Thymus (tissue), 11 donors: ENCODE measurements at regions not wholly inside any gene's neighbourhood (a gene's known extent, or its start where the extent isn't known, plus 50 kb on each side); places are given as distances from the start of the nearest gene placed in this dataset.
"Not testable (repeated sequence)": the region's sequence is repeated elsewhere in the genome, so short reads cannot be mapped to it uniquely, and the experiment has no call there.

Experiments used
- DNase-seq, 9 donors: peaks; one replicate each; pipeline ENCODE4 v3.0.0-alpha.2; 2013; ENCODE audit warnings: low spot score in 9 of 9, low read depth in 6 of 9, missing footprints in 1 of 9
- H3K27ac ChIP-seq, 2 donors: one replicate each; pipeline ENCODE4 v1.5.1; 2013; ENCODE audit warnings: control low read depth in 1 of 2, low read depth in 1 of 2, low read length in 1 of 2, mild to moderate bottlenecking in 1 of 2, moderate library complexity in 1 of 2
- H3K27me3 ChIP-seq, 2 donors: one replicate each; pipeline ENCODE4 v1.5.1; 2013; ENCODE audit warnings: low read length in 1 of 2; ENCODE audit not compliant: control insufficient read depth in 2 of 2, insufficient read depth in 1 of 2
- H3K36me3 ChIP-seq, 2 donors: one replicate each; pipeline ENCODE4 v1.5.1; 2013; ENCODE audit warnings: low read length in 1 of 2, mild to moderate bottlenecking in 1 of 2, moderate library complexity in 1 of 2; ENCODE audit not compliant: control insufficient read depth in 2 of 2, insufficient read depth in 2 of 2
- H3K4me1 ChIP-seq, 2 donors: one replicate each; pipeline ENCODE4 v1.5.1; 2013; ENCODE audit warnings: low read length in 2 of 2; ENCODE audit not compliant: control insufficient read depth in 2 of 2, insufficient read depth in 2 of 2
- H3K4me3 ChIP-seq, 2 donors: one replicate each; pipeline ENCODE4 v1.5.1; 2013; ENCODE audit warnings: low read length in 2 of 2, control low read depth in 1 of 2, mild to moderate bottlenecking in 1 of 2
- H3K9me3 ChIP-seq, 2 donors: one replicate each; pipeline ENCODE4 v1.5.1; 2013; ENCODE audit warnings: low read length in 1 of 2, mild to moderate bottlenecking in 1 of 2; ENCODE audit not compliant: control insufficient read depth in 2 of 2, insufficient read depth in 1 of 2
- WGBS: extraction: QIAGEN DNeasy Blood & Tissue Kit; methylation state at CpG from one replicate; pipeline ENCODE4 v1.1.7; 2013; 5-methylcytosine and 5-hydroxymethylcytosine counted together
- donor health status: healthy.

DNA sequence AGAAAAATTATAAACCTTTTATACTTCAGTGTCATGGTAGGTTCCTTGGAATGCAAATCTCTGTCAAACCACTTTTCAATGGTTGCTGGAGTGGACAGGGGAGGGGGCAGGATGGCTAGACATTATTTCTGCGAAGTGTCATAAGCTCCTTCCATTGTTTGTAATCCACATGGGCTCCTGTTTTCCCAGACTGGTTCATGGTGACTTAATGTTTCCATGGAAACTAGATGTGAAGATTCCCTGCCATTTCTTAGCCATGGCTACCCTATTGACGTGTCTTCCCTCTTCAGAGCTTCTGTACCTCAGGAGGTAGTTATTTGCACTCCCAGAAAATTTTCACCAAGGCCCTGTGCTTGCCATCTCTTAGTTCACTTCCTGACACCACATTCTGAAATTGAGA, 95.3 kb downstream of the UFM1 start:
- Histone ChIP-seq H3K27me3 (no peaks in the 10 kb centered on the region), H3K4me1 (no peaks in the 10 kb centered on the region), H3K9me3 (no peaks in the 10 kb centered on the region), H3K4me3 (no peak overlapping the region), H3K36me3 (no peaks in the 10 kb centered on the region), H3K27ac (no peak overlapping the region)
- no peak for DNase-seq
- WGBS: 90% methylated on average over 2 of the region's 2 CpGs

DNA sequence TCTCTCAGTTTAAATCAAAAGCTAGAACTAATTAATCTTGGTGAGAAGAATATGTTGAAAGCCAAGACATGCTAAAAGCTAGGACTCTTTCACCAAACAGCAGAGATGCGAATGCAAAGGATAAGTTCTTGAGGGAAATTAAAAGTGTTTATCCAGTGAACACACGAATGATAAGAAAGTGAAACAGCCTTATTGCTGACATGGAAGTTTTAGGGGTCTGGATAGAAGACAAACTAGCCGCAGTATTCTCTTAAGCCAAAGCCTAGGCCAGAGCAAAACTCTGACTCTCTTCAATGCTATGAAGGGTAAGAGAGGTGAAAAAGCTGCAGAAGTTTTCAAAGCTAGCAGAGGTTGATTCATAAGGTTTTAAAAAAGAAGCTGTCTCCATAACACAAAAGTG, 103.0 kb downstream of the UFM1 start:
- no peaks in the 10 kb centered on the region for H3K27me3 ChIP-seq
- WGBS: 95% methylated on average over 3 of the region's 3 CpGs
- H3K9me3 ChIP-seq: no peaks in the 10 kb centered on the region
- no peaks in the 10 kb centered on the region for H3K36me3 ChIP-seq
- no peak overlapping the region for H3K27ac ChIP-seq
- DNase-seq: no peak
- no peak overlapping the region for H3K4me3 ChIP-seq
- H3K4me1 ChIP-seq: no peaks in the 10 kb centered on the region

DNA sequence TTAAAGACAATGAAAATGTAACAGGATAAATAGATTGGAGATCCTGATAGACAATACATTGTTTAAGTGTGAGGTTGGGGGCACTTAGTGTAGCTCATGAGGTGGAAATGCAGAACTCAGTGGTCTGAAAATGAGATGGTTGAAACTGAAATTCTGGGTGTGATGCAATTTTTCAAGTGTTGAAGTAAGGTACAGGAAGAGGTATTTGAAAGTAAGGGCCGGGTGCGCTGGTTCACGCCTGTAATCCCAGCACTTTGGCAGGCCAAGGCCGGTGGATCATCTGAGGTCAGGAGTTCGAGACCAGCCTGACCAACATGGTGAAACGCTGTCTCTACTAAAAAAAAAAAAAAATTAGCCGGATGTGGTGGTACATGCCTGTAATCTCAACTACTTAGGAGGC, 113.0 kb downstream of the UFM1 start:
- H3K36me3 ChIP-seq: no peaks in the 10 kb centered on the region
- WGBS: 92% methylated on average over 7 of the region's 7 CpGs
- H3K4me3 ChIP-seq: no peak overlapping the region

DNA sequence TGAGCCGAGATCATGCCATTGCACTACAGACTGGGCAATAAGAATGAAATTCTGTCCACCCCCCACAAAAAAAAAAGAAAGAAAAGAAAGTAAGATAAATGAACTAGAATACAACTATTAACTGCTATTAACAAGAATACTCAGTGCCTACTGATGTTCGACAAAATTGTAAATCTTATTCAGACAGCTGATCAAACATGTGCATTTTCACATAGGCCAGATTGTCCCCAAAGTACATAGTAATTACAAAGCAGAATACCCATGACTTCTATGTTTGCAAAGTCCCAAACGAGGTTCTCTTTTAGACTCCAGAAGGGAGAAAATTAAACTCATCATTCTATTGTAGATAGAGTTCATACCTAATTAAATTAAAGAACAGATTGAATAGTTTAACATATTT, 113.4 kb downstream of the UFM1 start:
- Histone ChIP-seq H3K36me3 (no peaks in the 10 kb centered on the region), H3K27me3 (no peaks in the 10 kb centered on the region), H3K9me3 (no peaks in the 10 kb centered on the region), H3K4me1 (no peaks in the 10 kb centered on the region), H3K27ac (no peak overlapping the region), H3K4me3 (no peak overlapping the region)
- DNase-seq: no peak
- WGBS: 91% methylated on average over 3 of the region's 3 CpGs

More for the DNA sequence above, 113.0 kb downstream of the UFM1 start:
- Histone ChIP-seq H3K4me1 (no peaks in the 10 kb centered on the region), H3K27ac (no peak overlapping the region), H3K9me3 (no peaks in the 10 kb centered on the region), H3K27me3 (no peaks in the 10 kb centered on the region)
- DNase-seq: no peak

DNA sequence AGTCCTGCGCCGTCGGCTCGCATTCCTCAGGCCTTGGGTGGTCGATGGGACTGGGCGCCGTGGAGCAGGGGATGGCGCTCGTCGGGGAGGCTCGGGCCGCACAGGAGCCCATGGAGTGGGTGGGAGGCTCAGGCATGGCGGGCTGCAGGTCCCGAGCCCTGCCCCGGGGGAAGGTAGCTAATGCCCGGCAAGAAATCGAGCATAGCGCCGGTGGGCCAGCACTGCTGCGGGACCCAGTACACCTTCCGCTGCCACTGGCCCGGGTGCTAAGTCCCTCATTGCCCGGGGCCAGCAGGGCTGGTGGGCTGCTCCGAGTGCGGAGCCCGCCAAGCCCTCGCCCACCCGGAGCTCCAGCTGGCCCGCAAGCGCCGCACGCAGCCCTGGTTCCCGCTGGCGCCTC, 122.8 kb downstream of the UFM1 start:
- H3K4me3 ChIP-seq, H3K36me3 ChIP-seq, DNase-seq, H3K27ac ChIP-seq, H3K4me1 ChIP-seq, H3K9me3 ChIP-seq, H3K27me3 ChIP-seq: not testable (repeated sequence)
- WGBS: 93% methylated on average over 32 of the region's 34 CpGs

DNA sequence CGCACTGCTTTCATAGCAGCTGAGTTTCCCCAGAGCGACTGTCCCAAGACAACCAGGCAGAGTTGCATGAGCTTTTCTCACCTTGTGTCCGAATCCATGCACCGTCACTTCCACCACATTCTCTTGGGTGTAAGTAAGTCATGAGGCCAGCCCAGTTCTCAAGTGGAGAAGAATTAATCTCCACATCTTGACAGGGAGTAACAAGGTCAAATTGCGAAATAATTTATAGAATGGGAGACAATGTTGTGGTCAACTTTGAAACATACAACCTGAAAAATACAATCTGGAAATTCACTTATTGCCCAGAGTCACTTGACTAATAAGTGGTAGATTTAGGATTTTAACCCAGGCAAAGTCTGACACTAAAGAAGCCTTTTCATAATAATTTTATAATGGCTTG, 123.7 kb downstream of the UFM1 start:
- WGBS: 94% methylated on average over 5 of the region's 5 CpGs
- H3K4me1 ChIP-seq: no peaks in the 10 kb centered on the region

DNA sequence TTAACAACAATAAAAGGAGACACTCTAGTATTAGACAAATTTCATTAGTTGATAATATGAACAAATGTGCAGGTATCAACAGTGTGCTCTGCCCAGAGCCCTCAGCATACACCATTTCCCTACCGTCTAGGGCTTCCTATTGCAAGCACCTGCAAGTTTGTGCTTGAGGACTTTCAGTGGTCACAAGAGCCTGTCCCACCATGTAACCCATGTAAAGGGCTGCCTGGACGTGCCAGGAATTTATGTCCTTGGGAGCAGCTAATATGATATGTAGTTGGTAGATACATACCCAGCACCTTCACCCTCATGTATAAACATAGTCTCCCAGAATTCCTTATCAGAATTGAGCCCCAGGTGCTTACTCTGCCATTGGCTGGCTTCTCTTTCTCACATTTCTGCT, 128.0 kb downstream of the UFM1 start:
- 90% methylated on average over 2 of the region's 2 CpGs for WGBS

More for the DNA sequence above, 123.7 kb downstream of the UFM1 start:
- no peaks in the 10 kb centered on the region for H3K36me3 ChIP-seq
- H3K4me3 ChIP-seq: no peak overlapping the region
- H3K27ac ChIP-seq: no peak overlapping the region
- DNase-seq: no peak
- H3K9me3 ChIP-seq: no peaks in the 10 kb centered on the region
- no peaks in the 10 kb centered on the region for H3K27me3 ChIP-seq

DNA sequence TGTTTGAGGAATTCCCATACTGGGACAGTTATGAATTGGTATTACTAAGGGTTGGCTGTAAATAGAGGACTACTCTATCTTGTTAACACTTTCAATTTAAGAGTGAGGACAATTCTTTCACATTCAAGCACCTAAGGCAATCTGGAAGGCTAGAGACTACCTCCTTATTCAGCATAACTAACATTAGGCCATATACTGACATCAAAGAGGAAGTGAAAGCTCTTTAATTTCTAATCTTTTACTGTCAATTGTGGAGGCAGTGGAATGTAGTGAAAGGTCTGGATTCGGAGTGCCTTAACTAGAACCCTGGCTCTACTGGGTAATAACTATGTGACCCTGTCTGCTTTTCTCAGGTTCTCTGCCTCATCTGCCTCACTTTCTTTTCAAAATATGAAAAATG, 134.0 kb downstream of the UFM1 start:
- H3K4me1 ChIP-seq: no peaks in the 10 kb centered on the region
- WGBS: 91% methylated on average over 1 of the region's 1 CpG
- H3K9me3 ChIP-seq: no peaks in the 10 kb centered on the region

More for the DNA sequence above, 128.0 kb downstream of the UFM1 start:
- Histone ChIP-seq H3K4me1 (no peaks in the 10 kb centered on the region), H3K9me3 (no peaks in the 10 kb centered on the region), H3K4me3 (no peak overlapping the region), H3K27me3 (no peaks in the 10 kb centered on the region), H3K36me3 (no peaks in the 10 kb centered on the region), H3K27ac (no peak overlapping the region)
- no peak for DNase-seq

DNA sequence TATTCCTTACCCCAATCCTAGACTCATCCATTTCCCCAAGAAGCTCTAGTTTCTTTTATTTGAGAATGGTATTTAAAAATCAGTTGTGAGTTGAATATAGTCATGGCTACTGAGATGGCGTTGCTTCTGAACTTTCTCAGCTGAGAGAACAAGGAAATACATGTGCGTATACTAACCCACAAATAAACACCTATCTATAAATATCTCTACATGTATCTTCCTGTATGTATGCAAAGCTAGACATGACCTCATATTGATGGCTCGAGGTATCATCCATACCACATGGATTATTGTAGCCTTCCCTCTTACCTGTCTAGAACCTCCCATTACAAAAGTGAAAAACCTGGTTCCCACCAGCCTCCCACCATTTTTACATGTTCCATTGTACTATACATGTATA, 141.0 kb downstream of the UFM1 start:
- H3K4me1 ChIP-seq: no peaks in the 10 kb centered on the region
- H3K27me3 ChIP-seq: no peaks in the 10 kb centered on the region

More for the DNA sequence above, 134.0 kb downstream of the UFM1 start:
- Histone ChIP-seq H3K36me3 (no peaks in the 10 kb centered on the region), H3K27me3 (no peaks in the 10 kb centered on the region), H3K27ac (no peak overlapping the region), H3K4me3 (no peak overlapping the region)
- DNase-seq: no peak

DNA sequence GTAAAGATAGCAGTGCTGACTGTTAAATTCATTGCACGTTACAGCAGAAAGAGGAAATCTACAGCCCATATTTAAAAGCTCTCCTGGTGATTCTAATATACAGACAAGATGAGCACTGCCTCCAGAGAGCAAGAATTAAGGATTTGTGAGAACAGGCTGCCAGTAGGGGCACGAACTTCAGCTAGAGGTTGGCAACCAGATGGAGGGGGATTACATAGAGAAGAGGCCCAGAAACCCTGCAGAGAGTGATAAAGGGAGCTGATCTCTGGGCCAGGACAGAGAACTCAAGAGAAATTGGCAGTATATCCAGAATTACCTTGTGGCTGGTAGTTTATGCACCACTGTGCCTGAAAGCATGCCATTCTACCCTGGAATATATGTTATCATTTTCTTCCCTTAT, 144.8 kb downstream of the UFM1 start:
- Histone ChIP-seq H3K4me1 (no peaks in the 10 kb centered on the region), H3K27me3 (no peaks in the 10 kb centered on the region), H3K27ac (no peak overlapping the region), H3K4me3 (no peak overlapping the region), H3K36me3 (no peaks in the 10 kb centered on the region), H3K9me3 (no peaks in the 10 kb centered on the region)
- 67% methylated on average over 2 of the region's 2 CpGs for WGBS
- DNase-seq: no peak

More for the DNA sequence above, 141.0 kb downstream of the UFM1 start:
- H3K36me3 ChIP-seq: no peaks in the 10 kb centered on the region
- no peak overlapping the region for H3K4me3 ChIP-seq
- WGBS: 62% methylated on average over 3 of the region's 3 CpGs
- no peak overlapping the region for H3K27ac ChIP-seq
- DNase-seq: no peak
- H3K9me3 ChIP-seq: no peaks in the 10 kb centered on the region
